Effector memory CD8-positive, alpha-beta T cell (primary cell): ENCODE measurements at regions not wholly inside any gene's neighbourhood (a gene's known extent, or its start where the extent isn't known, plus 50 kb on each side); places are given as distances from the start of the nearest gene placed in this dataset.

ENCODE experiments used
- ATAC-seq: fragments of 150-1000 bp; cut with Tn5 transposase; replicated peaks from 2 replicates; pipeline ENCODE4 v1.10.0; 2021; ENCODE audit warnings: mild to moderate bottlenecking, moderate library complexity
- DNase-seq, 3 experiments: peaks; one replicate each; pipeline ENCODE4 v3.0.0; 2021
- H3K27ac Mint-ChIP-seq, 2 donors: one replicate each; pipeline ENCODE4 v1.8.0; 2022; ENCODE audit warnings: mild to moderate bottlenecking in 2 of 2, mixed read lengths in 2 of 2, moderate library complexity in 2 of 2
- H3K27me3 Mint-ChIP-seq, 2 donors: one replicate each; pipeline ENCODE4 v1.8.0; 2022; ENCODE audit warnings: mixed read lengths in 2 of 2
- H3K36me3 Mint-ChIP-seq: one replicate; pipeline ENCODE4 v1.8.0; 2022; ENCODE audit warnings: mild to moderate bottlenecking, moderate library complexity, mixed read lengths; ENCODE audit not compliant: insufficient read depth
- H3K4me1 Mint-ChIP-seq, 2 donors: one replicate each; pipeline ENCODE4 v1.8.0; 2022; ENCODE audit warnings: low read depth in 2 of 2, mixed read lengths in 2 of 2
- H3K4me3 Mint-ChIP-seq, 2 donors: one replicate each; pipeline ENCODE4 v1.8.0; 2022; ENCODE audit warnings: mild to moderate bottlenecking in 2 of 2, mixed read lengths in 2 of 2, moderate library complexity in 2 of 2
- H3K9me3 Mint-ChIP-seq, 2 donors: one replicate each; pipeline ENCODE4 v1.8.0; 2022; ENCODE audit warnings: mixed read lengths in 2 of 2

GRCh38 chr4:126251169-126251568, 936.4 kb downstream of the FAT4 start:
- H3K9me3 Mint-ChIP-seq = peaks cover 0 to 2% of the 10 kb centered on the region in 2 donors
- H3K36me3 Mint-ChIP-seq = no peaks in the 10 kb centered on the region
- DNase-seq (no peak), ATAC-seq (no peak)
- no peak overlapping the region for H3K27ac Mint-ChIP-seq
- no peak overlapping the region for H3K4me3 Mint-ChIP-seq
- no peaks in the 10 kb centered on the region for H3K4me1 Mint-ChIP-seq
- no peaks in the 10 kb centered on the region for H3K27me3 Mint-ChIP-seq

GRCh38 chr4:126262665-126263064, 947.9 kb downstream of the FAT4 start:
- Mint-ChIP-seq H3K27ac (no peak overlapping the region), H3K4me3 (no peak overlapping the region), H3K27me3 (no peaks in the 10 kb centered on the region), H3K9me3 (peaks cover under 1 to 5% of the 10 kb centered on the region in 2 donors), H3K4me1 (no peaks in the 10 kb centered on the region), H3K36me3 (no peaks in the 10 kb centered on the region)
- ATAC-seq (no peak), DNase-seq (no peak)

- Mint-ChIP-seq H3K9me3 (no peaks in the 10 kb centered on the region), H3K4me3 (no peak overlapping the region), H3K27me3 (no peaks in the 10 kb centered on the region), H3K36me3 (no peaks in the 10 kb centered on the region), H3K4me1 (no peaks in the 10 kb centered on the region), H3K27ac (no peak overlapping the region)
- no peak for ATAC-seq
- no peak for DNase-seq
Measured at GRCh38 chr4:126264839-126265238, 950.1 kb downstream of the FAT4 start.

GRCh38 chr4:126265888-126266287, 951.1 kb downstream of the FAT4 start:
- no peak overlapping the region for H3K4me3 Mint-ChIP-seq
- DNase-seq (no peak), ATAC-seq (no peak)
- H3K27ac Mint-ChIP-seq = no peak overlapping the region
- no peaks in the 10 kb centered on the region for H3K36me3 Mint-ChIP-seq
- H3K27me3 Mint-ChIP-seq = no peaks in the 10 kb centered on the region
- peaks cover 3 to 7% of the 10 kb centered on the region in 2 donors for H3K9me3 Mint-ChIP-seq
- no peaks in the 10 kb centered on the region for H3K4me1 Mint-ChIP-seq

- DNase-seq (no peak), ATAC-seq (no peak)
- no peaks in the 10 kb centered on the region for H3K27me3 Mint-ChIP-seq
- H3K9me3 Mint-ChIP-seq = peaks cover 3 to 7% of the 10 kb centered on the region in 2 donors
- no peaks in the 10 kb centered on the region for H3K4me1 Mint-ChIP-seq
- H3K4me3 Mint-ChIP-seq = no peak overlapping the region
- H3K27ac Mint-ChIP-seq = no peak overlapping the region
- no peaks in the 10 kb centered on the region for H3K36me3 Mint-ChIP-seq
Measured at GRCh38 chr4:126267689-126268088, 952.9 kb downstream of the FAT4 start.

- ATAC-seq (no peak), DNase-seq (no peak)
- Mint-ChIP-seq H3K27me3 (no peaks in the 10 kb centered on the region), H3K36me3 (no peaks in the 10 kb centered on the region), H3K9me3 (peaks cover 3 to 7% of the 10 kb centered on the region in 2 donors), H3K27ac (no peak overlapping the region), H3K4me3 (no peak overlapping the region), H3K4me1 (no peaks in the 10 kb centered on the region)
Measured at GRCh38 chr4:126268106-126268505, 953.4 kb downstream of the FAT4 start.

GRCh38 chr4:126269106-126269505, 954.4 kb downstream of the FAT4 start:
- Mint-ChIP-seq H3K9me3 (peaks cover 3 to 7% of the 10 kb centered on the region in 2 donors), H3K4me3 (no peak overlapping the region), H3K4me1 (no peaks in the 10 kb centered on the region), H3K27me3 (no peaks in the 10 kb centered on the region), H3K36me3 (no peaks in the 10 kb centered on the region), H3K27ac (no peak overlapping the region)
- DNase-seq (no peak), ATAC-seq (no peak)

GRCh38 chr4:126271292-126271691, 956.5 kb downstream of the FAT4 start:
- no peak for ATAC-seq
- no peak for DNase-seq
- Mint-ChIP-seq H3K27ac (no peak overlapping the region), H3K4me3 (no peak overlapping the region), H3K9me3 (peaks cover 3 to 7% of the 10 kb centered on the region in 2 donors), H3K4me1 (no peaks in the 10 kb centered on the region), H3K36me3 (no peaks in the 10 kb centered on the region), H3K27me3 (no peaks in the 10 kb centered on the region)

GRCh38 chr4:126273746-126274145, 959.0 kb downstream of the FAT4 start:
- ATAC-seq = no peak
- Mint-ChIP-seq H3K27me3 (no peaks in the 10 kb centered on the region), H3K27ac (no peak overlapping the region), H3K4me1 (no peaks in the 10 kb centered on the region), H3K36me3 (no peaks in the 10 kb centered on the region), H3K4me3 (no peak overlapping the region), H3K9me3 (peaks cover 3 to 7% of the 10 kb centered on the region in 2 donors)
- no peak for DNase-seq

GRCh38 chr4:126291886-126292285, 977.1 kb downstream of the FAT4 start:
- no peaks in the 10 kb centered on the region for H3K36me3 Mint-ChIP-seq
- DNase-seq = no peak
- no peak overlapping the region for H3K27ac Mint-ChIP-seq
- no peaks in the 10 kb centered on the region for H3K4me1 Mint-ChIP-seq
- no peak for ATAC-seq
- peaks cover 0 to 5% of the 10 kb centered on the region in 2 donors for H3K9me3 Mint-ChIP-seq
- H3K4me3 Mint-ChIP-seq = no peak overlapping the region
- H3K27me3 Mint-ChIP-seq = no peaks in the 10 kb centered on the region

- Mint-ChIP-seq H3K4me3 (no peak overlapping the region), H3K9me3 (peaks cover 10 to 23% of the 10 kb centered on the region in 2 donors), H3K27me3 (no peaks in the 10 kb centered on the region), H3K4me1 (no peaks in the 10 kb centered on the region), H3K27ac (no peak overlapping the region), H3K36me3 (no peaks in the 10 kb centered on the region)
- ATAC-seq (no peak), DNase-seq (no peak)
Measured at GRCh38 chr4:126298271-126298670, 983.5 kb downstream of the FAT4 start.

- Mint-ChIP-seq H3K9me3 (peaks cover 3 to 6% of the 10 kb centered on the region in 2 donors), H3K4me3 (no peak overlapping the region), H3K27me3 (no peaks in the 10 kb centered on the region), H3K4me1 (no peaks in the 10 kb centered on the region), H3K27ac (no peak overlapping the region), H3K36me3 (no peaks in the 10 kb centered on the region)
- ATAC-seq (no peak), DNase-seq (no peak)
Measured at GRCh38 chr4:126306152-126306869, 991.6 kb downstream of the FAT4 start.

GRCh38 chr4:126318376-126318775, 1003.6 kb downstream of the FAT4 start:
- no peak overlapping the region for H3K27ac Mint-ChIP-seq
- no peaks in the 10 kb centered on the region for H3K27me3 Mint-ChIP-seq
- DNase-seq = no peak

GRCh38 chr4:126328914-126329313, 1014.2 kb downstream of the FAT4 start:
- no peak overlapping the region for H3K27ac Mint-ChIP-seq
- no peaks in the 10 kb centered on the region for H3K36me3 Mint-ChIP-seq
- no peaks in the 10 kb centered on the region for H3K4me1 Mint-ChIP-seq
- H3K4me3 Mint-ChIP-seq = no peak overlapping the region
- peaks cover 0 to 10% of the 10 kb centered on the region in 2 donors for H3K9me3 Mint-ChIP-seq
- DNase-seq = no peak
- no peaks in the 10 kb centered on the region for H3K27me3 Mint-ChIP-seq
- ATAC-seq = no peak

More at GRCh38 chr4:126318376-126318775, 1003.6 kb downstream of the FAT4 start:
- ATAC-seq = no peak
- no peaks in the 10 kb centered on the region for H3K9me3 Mint-ChIP-seq
- no peaks in the 10 kb centered on the region for H3K36me3 Mint-ChIP-seq
- no peak overlapping the region for H3K4me3 Mint-ChIP-seq
- H3K4me1 Mint-ChIP-seq = no peaks in the 10 kb centered on the region
